ENCODE measurements at regions not wholly inside any gene's neighbourhood (a gene's known extent, or its start where the extent isn't known, plus 50 kb on each side); places are given as distances from the start of the nearest gene placed in this dataset.

DNA sequence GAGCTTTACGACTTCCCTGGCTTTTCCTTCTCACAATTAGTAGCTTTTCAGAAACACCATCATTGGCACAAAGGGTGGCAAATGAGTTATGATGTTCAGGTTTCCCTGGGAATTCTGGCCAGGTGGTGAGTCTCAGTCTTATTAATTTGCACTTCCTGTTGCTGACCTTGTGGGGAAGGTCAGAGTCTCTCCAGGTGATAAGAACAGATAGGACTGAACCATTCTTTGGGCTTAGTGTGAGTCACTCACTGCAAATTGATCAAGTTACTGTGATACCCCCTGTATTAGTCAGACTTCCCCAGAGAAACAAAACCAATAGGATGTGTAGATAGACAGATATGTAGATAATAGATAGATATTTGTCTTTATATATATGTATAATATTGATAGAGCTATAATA is 53.8 kb upstream of the RANBP3L start:
- no peak for DNase-seq (ENCODE audit: low read depth in 2 of 2)

DNA sequence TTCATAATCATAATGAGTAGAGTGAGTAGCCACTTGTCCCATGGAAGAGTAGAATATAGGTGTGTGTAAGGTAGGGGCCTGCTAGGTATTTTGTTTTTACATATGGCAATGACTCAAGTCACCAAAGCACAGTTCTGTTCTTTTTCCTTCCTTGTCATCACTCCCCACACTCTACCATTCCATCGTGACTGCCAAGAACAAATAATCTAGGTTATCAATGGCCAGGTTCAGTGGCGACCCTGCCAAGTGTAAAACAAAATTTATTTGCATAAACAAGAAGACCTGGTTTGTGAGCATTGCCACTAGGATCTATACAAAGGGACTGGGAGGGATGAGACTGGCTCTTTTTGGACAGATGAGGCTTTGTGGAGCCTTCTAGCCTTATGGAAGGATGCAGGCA is 55.2 kb upstream of the RANBP3L start:
- DNase-seq (ENCODE audit: low read depth in 2 of 2): no peak

DNA sequence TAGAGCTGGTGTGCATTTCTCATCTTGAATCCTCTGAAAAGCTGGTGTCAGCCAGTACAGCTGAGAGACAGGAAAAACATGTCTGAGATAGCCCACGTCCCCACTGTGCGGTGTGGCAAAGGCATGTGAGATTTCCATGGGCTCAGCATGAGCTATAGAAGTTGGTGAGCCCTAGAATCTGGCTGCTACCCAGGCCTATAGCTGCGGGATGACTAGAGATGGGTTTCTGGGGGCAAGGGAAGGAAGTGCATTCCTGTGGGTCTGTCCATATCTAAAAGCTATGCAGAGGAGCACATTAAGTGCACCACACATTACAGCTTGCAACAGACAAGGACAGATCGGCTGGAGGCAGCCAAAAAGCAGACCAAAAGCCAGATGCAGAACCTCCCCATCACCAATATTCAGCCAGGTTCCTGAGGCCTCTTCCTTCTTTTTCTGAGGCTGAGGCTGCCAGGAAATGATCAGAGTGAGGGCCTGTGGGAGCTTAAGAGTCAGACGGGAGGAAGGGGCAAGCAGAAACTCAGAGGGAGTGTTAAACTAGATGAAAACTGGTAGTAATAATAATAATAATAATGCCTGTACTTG is 55.8 kb upstream of the RANBP3L start:
- no peak for DNase-seq (ENCODE audit: low read depth in 2 of 2)

DNA sequence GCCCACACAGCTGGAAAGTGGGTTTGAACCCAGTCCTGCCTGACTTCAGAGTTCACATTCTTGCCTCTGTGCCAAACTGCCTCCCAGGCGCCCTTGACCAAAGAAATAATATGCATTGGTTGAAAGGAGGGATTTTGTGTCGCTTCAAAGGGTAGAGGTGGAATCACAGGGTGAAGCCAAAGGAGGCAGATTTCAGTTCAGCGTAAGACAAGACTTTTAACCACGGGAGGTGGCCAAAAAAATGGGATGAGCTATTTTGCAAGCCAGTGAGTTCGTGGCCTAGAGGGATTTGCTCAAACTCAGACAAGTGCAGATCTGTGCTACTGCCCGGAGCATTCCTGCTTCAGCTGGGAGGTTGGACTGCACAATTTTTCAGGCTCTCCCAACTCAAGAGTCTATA is 57.6 kb upstream of the RANBP3L start:
- DNase-seq (ENCODE audit: low read depth in 2 of 2): no peak

DNA sequence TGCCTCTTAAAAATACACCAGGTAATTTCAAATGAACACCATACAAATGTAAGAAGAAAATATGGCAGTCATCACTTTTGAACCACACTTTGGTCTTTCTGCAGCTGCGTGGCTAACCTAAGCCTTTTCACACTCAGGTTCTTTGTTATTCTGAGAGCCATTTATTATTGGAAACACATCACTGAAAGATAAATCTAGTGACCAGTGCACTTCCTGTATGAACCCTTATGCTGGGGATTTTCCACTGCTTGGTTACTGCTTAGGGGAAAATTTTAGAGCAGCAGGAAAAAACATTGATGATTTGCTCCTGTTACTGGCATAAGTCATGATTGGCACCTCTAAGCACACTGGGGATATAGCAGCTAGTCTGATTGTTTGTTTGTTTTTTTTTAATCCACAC is 58.6 kb upstream of the RANBP3L start:
- DNase-seq (ENCODE audit: low read depth in 2 of 2): no peak

DNA sequence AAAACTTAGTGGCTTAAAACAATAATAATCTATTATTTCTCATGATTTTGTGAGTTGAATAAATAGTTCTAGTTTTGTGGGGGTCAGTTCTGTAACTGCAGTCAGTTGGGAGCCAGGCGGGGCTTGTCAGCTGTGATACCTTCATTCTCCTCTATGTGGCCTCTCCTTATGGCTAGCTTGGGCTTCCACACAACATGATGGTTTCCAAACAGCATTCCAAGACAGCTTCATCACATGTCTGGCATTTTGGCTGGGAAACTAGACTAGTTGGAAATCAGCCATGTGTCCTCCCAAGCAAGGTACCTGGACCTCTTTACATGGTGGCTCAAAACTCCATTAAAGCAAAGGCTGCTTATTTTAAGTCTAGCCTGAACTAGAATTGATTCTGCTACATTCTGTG is 61.4 kb upstream of the RANBP3L start:
- DNase-seq (ENCODE audit: low read depth in 2 of 2): no peak

DNA sequence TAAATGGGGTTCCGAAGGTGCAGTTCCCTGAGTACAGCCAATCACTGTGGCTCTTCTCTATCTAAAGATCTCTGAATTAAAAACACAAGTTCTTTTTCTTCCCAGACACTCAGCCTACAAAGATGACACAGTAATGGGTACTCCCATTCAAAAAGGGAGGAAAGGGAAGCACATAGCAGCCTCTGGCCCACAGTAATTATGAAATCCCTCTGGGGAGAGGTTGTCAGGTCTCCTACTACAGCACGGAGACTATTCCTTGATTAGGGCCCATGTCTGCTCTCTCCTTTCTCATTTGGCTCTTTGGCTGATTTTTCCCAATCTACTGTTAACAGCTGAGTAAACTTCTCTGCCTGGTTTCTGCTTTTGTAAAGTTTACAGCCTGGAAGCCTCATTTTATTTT is 62.0 kb upstream of the RANBP3L start:
- no peak for DNase-seq (ENCODE audit: low read depth in 2 of 2)

DNA sequence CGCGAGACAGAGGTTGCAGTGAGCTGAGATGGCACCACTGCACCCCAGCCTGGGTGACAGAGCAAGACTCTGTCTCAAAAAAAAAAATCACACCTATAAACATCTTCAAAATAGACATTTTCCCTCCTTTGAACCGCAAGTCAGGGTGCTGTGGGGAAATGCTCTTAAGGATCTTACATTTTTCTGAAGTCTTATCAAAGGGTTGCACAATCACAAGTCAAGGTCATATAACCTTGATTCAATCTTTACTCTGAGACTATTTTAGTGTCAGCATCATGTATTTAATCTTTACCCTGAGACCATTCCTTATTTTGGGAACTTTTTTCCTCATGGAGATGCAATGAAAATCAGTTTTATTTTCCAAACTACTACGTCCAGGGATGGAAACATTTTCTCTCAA is 62.8 kb upstream of the RANBP3L start:
- DNase-seq (ENCODE audit: low read depth in 2 of 2): no peak

DNA sequence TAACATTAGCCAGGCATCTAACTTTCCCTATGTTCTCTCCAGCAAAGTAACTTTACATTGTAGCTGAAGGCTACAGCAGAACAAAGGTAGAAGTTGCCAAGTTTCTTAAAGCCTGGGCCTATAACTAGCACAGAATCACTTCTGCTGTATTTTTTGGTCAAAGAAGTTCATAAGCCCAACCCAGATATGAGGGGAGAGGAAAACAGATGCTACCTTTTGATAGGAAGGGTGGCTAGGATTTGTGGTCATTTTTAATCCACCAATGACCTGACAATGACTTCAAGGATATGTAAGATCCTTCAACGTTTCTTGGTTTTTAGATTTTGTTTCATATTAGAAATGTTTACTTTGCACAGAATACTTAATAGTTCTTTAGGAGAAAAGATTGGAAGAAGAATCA is 64.2 kb upstream of the RANBP3L start:
- DNase-seq (ENCODE audit: low read depth in 2 of 2): no peak

DNA sequence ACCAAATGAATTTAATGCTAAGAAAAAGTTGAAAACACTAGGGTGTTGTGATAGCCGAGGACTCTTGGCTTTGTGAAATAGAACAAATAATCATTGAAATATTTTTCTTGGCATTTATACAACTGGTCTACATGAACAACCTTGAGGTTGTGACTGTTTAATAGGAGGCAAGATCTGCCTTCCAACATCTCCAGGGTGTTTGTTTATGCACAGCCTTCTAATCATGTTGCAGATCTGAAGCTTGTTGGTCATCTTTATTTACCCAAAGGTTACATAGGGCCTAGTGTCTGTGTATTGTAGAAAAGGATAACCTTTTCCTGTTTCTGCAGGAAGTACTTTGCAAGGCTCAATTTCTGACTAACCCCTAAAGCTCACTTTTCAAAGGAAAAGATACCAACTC is 65.2 kb upstream of the RANBP3L start:
- no peak for DNase-seq (ENCODE audit: low read depth in 2 of 2)

DNA sequence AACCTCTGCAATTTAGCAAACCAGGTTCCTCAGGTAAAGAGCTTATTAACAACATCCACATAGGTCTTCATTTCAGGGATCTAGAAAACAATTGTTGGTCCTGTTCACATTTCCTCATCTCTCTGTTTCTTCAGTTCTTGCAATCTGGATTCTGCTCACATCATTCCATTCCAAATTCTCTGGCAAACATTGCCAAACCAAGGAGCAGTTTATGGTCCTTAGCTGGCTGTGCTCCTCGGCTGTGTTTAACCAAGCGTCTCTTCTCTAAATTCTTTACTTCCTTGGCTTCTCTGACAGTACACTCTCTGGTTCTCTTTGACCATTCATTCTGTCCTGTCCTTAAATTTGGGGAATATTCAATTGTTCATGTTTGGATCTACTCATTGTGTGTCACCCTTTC is 65.8 kb upstream of the RANBP3L start:
- no peak for DNase-seq (ENCODE audit: low read depth in 2 of 2)

DNA sequence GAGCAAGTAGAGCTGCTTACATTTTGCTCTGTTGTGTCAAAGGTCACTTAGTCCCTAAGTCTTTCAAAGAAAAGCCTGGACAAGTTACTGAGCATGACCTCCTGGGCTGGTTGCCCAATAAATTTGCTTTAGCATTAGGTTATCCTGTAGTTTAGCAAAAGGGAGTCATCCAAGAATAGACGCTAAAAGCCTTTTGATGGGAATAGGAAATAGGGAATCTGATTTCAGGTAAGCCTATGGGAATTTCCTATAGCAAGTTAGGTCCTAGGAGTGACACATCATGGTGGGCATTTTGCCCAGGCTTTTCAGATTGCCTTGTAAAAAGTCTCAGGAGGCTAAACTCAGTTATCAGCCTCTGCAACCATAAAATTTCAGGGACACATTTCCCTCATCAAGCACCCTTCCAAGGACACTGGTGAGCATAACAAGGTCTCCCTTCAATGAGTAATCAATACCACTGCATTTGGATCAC is 67.6 kb upstream of the RANBP3L start:
- DNase-seq (ENCODE audit: low read depth in 2 of 2): no peak

DNA sequence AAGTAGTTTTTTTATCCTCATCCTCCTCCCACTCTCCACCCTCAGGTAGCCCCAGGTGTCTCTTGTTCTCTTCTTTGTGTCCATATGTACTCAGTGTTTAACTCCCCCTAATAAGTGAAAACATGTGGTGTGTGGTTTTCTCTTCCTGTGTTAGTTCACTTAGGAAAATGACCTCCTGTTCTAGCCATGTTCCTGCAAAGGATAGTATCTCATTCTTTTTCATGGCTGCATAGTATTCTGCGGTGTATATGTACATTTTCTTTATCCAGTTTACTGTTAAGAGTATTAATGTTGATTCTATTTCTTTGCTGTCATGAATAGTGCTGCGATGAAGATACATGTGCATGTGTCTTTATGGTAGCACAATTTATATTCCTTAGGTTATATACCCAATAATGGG is 68.4 kb upstream of the RANBP3L start:
- DNase-seq (ENCODE audit: low read depth in 2 of 2): no peak

DNA sequence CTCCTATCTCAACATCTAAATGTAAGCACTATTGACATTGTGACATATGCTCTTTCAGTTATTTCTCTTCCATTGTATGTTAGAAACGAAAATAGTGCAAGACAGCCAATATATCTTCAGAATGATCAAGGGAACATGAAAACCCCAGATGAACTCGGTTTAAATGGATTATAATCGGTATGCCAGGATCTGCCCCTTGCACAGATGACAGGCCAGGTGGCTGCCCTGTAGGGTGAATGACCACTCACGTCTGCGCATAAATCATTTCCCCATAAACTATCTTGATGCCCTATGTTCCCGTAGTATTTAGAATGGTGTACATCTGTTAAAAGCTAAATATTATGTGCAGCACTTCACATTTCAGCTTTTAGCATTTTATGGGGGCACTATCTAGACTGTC is 69.7 kb upstream of the RANBP3L start:
- DNase-seq (ENCODE audit: low read depth in 2 of 2): no peak

DNA sequence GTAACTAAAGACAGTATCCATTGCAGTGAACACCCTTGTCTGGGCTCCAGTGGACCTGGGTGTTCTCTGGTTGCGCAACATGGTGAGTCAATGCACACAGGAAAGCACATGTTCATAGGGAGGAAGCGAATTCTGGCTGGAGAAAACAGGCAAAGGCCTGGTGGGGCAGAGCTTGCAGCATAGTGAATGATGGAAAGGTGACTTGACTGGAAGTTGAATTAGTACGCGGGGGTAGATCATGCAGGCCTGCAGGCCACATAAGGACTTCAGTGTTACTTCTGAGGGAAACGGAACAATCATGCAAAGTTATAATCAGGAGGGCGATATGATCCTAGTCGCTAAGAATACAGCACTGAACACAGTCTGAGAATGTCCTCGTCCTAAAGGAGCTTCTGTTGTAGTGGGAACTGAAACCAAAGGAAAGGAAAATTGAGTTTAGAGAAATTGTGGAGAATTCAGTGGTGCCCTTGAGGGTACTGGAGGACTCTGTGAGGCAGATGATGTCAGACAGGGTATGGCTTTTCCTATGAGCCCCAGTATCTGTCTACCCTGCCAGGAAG is 71.9 kb upstream of the RANBP3L start:
- DNase-seq (ENCODE audit: low read depth in 2 of 2): no peak

DNA sequence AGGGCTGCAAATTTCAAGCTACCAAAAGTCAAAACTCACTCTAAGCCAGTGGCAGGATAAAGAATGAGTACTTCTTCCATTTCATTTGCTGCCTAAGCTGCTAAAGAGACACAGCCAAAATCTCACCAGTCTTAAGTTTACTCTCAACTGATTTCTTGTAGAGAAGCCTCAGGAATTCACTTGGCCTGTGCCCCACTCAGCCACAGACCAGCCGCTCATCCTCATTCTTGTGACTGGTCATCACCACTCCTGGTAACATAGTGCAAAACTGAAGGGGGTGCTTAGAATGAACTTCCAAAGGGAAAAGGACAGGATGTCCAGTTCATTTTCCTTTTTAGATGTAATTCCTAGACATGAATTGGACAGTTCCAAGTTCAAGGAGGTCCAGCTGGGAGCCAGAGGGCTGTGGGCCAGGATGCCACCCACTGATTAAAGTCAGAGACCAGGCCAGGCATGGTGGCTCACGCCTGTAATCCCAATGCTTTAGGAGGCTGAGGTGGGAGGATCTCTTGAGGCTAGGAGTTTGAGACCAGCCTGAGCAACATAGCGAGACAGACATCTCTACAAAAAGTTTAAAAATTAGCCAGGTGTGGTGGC is 72.7 kb upstream of the RANBP3L start:
- DNase-seq (ENCODE audit: low read depth in 2 of 2): no peak

DNA sequence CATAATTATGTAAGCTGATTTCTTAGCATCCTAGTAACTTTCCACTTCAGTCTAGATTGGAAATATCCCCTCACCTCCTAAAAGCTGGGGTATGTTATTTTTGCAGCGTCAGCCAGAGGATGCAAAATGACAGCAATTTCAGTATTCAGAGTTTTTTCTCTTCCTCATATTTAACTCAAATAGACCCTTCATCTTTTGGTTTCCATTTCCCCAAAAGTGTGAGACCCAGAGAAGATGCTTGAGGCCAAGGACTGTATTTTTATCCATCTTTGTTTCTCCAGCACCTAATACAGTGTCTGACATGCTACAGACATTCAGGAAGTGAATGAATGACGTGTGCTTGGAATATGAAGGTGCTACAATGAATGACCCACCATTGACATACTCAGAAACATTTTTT is 75.5 kb upstream of the RANBP3L start:
- DNase-seq (ENCODE audit: low read depth in 2 of 2): no peak

DNA sequence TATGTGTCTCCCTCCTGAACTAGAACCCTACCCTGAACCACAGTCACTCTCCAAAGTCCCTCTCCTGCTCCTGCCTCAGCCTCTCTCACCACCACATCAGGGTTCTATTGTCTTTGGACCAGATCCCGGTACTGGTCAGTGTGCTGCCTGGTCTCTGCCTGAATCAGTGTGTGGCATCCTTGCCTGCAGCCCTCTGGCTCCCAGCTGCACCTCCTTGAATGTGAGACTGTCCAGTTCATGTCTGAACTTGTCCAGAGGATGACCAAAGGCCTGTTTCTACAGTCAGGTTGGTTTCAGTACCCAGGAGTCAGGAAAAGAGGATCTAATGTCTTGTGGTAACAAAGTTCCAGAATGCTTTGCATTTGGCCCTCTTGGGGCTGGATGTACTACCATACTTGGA is 76.8 kb upstream of the RANBP3L start:
- no peak for DNase-seq (ENCODE audit: low read depth in 2 of 2)

DNA sequence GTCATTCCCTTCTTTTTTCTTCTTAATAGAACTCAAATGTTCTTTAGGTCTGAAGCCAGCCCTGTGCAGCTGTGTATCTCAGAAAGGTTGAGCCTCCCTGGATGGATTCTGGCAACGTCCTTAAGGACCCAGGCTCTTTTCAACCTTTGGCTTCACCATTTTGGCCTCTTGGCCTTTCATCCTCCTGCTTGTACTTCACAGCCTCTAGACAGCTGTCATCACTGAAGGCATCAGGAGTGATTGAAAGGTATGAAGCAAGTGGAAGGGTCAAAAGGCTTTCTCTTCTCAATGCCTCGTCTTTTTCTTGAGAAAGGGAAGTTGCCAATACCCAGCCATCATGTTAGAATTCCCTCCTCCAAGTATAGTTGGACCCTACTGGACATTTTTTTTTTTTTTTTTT is 81.2 kb upstream of the RANBP3L start:
- no peak for DNase-seq (ENCODE audit: low read depth in 2 of 2)

DNA sequence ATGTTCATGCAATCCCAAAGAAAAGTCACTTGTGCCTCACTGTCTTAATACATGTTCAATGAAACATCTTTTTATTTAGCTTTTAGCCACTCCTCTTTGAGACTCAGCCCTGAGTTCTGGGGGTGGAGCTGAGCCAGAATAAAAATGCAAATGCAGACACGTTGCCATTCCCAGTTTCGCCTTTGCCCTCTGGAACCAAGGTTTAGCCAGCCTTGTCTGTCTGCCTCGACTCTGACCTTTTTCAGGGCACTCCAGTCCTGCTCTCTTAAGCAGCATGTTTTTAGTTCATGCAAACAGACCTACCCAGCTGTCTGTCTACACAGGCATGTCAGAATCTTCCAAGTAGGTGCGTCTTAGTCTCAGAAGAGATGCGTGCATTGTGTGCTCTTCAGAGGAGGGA is 82.2 kb upstream of the RANBP3L start:
- DNase-seq (ENCODE audit: low read depth in 2 of 2): no peak

DNA sequence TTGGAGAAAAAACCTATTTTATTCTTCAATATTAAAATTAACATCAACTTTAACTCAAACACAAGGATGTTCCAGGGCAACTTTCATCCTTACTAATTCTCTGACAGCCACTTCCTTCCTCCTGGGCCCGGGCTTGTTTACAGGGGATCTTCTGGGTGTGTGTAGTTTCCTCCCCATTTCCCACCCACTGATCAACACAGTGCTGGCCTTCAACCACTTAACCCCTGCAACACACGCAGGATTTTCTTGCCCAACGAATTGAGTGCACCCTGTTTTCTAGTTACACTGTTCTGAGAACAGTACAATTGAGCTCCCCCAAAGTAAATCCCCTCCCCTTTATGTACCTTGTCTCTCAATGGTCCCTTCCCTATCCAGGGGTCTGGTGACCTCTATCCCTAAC is 83.1 kb upstream of the RANBP3L start:
- no peak for DNase-seq (ENCODE audit: low read depth in 2 of 2)

DNA sequence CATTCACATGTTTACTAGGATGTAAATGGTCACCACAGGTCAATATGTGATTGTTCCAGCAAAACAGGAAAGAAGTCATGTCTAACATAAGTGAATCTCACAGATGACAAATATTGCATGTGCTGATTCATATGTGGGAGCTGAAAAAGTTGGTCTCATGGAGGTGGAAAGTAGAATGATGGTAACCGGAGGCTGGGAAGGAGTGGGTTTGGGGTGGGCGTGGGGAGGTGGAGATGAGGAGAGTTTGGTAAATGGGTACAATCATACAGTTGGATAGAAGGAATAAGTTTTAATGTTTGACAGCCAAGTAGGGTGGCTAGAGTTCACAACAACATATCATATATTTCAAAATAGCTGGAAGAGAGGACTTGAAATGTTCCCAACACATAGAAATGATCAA is 83.8 kb upstream of the RANBP3L start:
- no peak for DNase-seq (ENCODE audit: low read depth in 2 of 2)

DNA sequence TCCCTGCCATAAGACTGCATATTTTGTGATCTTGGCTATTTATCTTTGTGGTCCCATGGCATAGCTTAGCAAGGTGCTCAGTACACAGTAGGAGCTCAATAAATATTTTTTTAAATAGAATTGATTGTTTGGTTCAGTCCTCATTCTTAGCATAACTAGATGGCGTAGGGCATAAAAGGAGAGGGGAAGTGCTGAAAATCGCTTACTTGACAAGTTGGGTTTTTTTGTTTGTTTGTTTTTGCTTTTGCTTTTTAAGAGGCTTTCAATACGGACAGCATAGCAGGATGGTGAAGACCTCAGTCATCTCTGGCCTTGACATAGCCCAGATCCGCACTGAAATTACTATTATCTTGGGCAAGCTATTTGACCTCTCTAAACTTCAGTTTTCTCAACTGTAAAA is 86.6 kb upstream of the RANBP3L start:
- no peak for DNase-seq (ENCODE audit: low read depth in 2 of 2)

DNA sequence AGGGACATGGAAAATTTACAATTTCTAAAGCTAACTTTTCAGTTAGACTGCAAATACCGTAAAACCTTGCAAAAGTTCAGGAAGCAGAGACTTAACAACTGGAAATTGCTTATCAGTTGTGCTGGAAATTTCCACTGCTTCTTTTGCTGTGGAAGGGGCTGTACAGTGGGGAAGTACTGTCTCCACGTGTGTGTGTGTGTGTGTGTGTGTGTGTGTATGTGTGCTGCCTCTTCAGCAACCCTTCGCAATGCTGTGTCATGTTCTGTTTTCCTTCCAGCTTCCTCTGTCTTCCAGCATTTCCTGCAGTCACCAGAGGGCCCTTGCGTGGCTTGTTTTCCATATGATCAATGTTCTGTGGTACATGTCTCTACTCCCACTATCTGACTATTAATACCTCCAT is 87.5 kb upstream of the RANBP3L start:
- DNase-seq (ENCODE audit: low read depth in 2 of 2): no peak

Measured in stimulated activated CD8-positive, alpha-beta memory T cell treated with anti-CD3 and anti-CD28 coated beads, Interleukin-2, amount 100 ng/mL, for 48 hours (primary cell).